ENCODE measurements at regions not wholly inside any gene's neighbourhood (a gene's known extent, or its start where the extent isn't known, plus 50 kb on each side); places are given as distances from the start of the nearest gene placed in this dataset.

- Histone ChIP-seq H3K9me3 (replicated peaks in 1 of 2; ENCODE audit: control insufficient read depth in 1 of 2, insufficient read depth in 1 of 2, low read length in 2 of 2) (no peaks in the 10 kb centered on the region), H3K4me1 (ENCODE audit: control insufficient read depth in 1 of 2, insufficient read depth in 2 of 2, low read length in 2 of 2) (peaks cover 3 to 5% of the 10 kb centered on the region in 2 donors), H3K36me3 (replicated peaks in 1 of 2; ENCODE audit: control insufficient read depth in 1 of 2, insufficient read depth in 2 of 2, low read length in 2 of 2) (no peaks in the 10 kb centered on the region), H3K27ac (ENCODE audit: low read depth in 1 of 2, low read length in 2 of 2) (no peak overlapping the region), H3K4me3 (replicated peaks in 1 of 3; ENCODE audit: low read depth in 2 of 3, low read length in 3 of 3) (no peak overlapping the region), H3K4me2 (replicated peaks; ENCODE audit: extremely low read depth, low read length, poor library complexity, severe bottlenecking) (no peak overlapping the region), H2AFZ (ENCODE audit: insufficient read depth, low read depth, low read length, poor library complexity, severe bottlenecking) (no peak overlapping the region), H3K27me3 (ENCODE audit: control insufficient read depth in 2 of 2, insufficient read depth in 2 of 2, low read length in 2 of 2) (peaks cover 0 to 4% of the 10 kb centered on the region in 2 donors), H3K79me2 (ENCODE audit: insufficient read depth, low read length) (no peaks in the 10 kb centered on the region), H3K9ac (ENCODE audit: insufficient read depth, low read length, poor library complexity, severe bottlenecking) (no peak overlapping the region), H4K20me1 (ENCODE audit: insufficient read depth, low read length) (no peaks in the 10 kb centered on the region)
- no peak for DNase-seq
- intact Hi-C loops (cut with micrococcal nuclease): no loop called here
- no peak for TF ChIP-seq CTCF (IDR thresholded peaks at IDR 0.05)
- Mint-ChIP-seq H3K9me3 (no peaks in the 10 kb centered on the region), H3K36me3 (no peaks in the 10 kb centered on the region), H3K4me1 (peaks cover 14% of the 10 kb centered on the region), H3K4me3 (no peak overlapping the region), H3K27ac (no peak overlapping the region), H3K27me3 (ENCODE audit: low read depth in 3 of 3) (peaks cover 1 to 5% (median 4%) of the 10 kb centered on the region in 3 donors)
- 96% methylated on average over 4 of the region's 6 CpGs for WGBS (ENCODE audit: insufficient coverage)
These were observed 242.9 kb downstream of the FOXA2 start for GRCh38 chr20:22341508-22341907.

- WGBS (ENCODE audit: insufficient coverage): 12% methylated on average over 5 of the region's 5 CpGs
- Histone ChIP-seq H3K27ac (ENCODE audit: low read depth in 1 of 2, low read length in 2 of 2) (no peak overlapping the region), H3K27me3 (ENCODE audit: control insufficient read depth in 2 of 2, insufficient read depth in 2 of 2, low read length in 2 of 2) (peaks cover 0 to 4% of the 10 kb centered on the region in 2 donors), H4K20me1 (ENCODE audit: insufficient read depth, low read length) (no peaks in the 10 kb centered on the region), H3K4me3 (replicated peaks in 1 of 3; ENCODE audit: low read depth in 2 of 3, low read length in 3 of 3) (no peak overlapping the region), H3K4me2 (replicated peaks; ENCODE audit: extremely low read depth, low read length, poor library complexity, severe bottlenecking) (no peak overlapping the region), H3K9me3 (replicated peaks in 1 of 2; ENCODE audit: control insufficient read depth in 1 of 2, insufficient read depth in 1 of 2, low read length in 2 of 2) (no peaks in the 10 kb centered on the region), H2AFZ (ENCODE audit: insufficient read depth, low read depth, low read length, poor library complexity, severe bottlenecking) (peak overlapping the region; percentile 27), H3K79me2 (ENCODE audit: insufficient read depth, low read length) (no peaks in the 10 kb centered on the region), H3K4me1 (ENCODE audit: control insufficient read depth in 1 of 2, insufficient read depth in 2 of 2, low read length in 2 of 2) (peaks cover 0 to 4% of the 10 kb centered on the region in 2 donors), H3K9ac (ENCODE audit: insufficient read depth, low read length, poor library complexity, severe bottlenecking) (no peak overlapping the region), H3K36me3 (replicated peaks in 1 of 2; ENCODE audit: control insufficient read depth in 1 of 2, insufficient read depth in 2 of 2, low read length in 2 of 2) (no peaks in the 10 kb centered on the region)
- Mint-ChIP-seq H3K4me1 (peaks cover 11% of the 10 kb centered on the region), H3K27ac (no peak overlapping the region), H3K4me3 (no peak overlapping the region), H3K36me3 (no peaks in the 10 kb centered on the region), H3K9me3 (no peaks in the 10 kb centered on the region), H3K27me3 (ENCODE audit: low read depth in 3 of 3) (peaks cover 1 to 5% (median 5%) of the 10 kb centered on the region in 3 donors)
- no peak for DNase-seq
- intact Hi-C loops (cut with micrococcal nuclease): loop anchor here in 1 of 2 donors (2.0 to 5.0 kb wide), 3 partner anchors 247 to 1002 kb away; no protein-coding TSS in a partner anchor
- no peak for TF ChIP-seq CTCF (IDR thresholded peaks at IDR 0.05)
These were observed 244.4 kb downstream of the FOXA2 start for GRCh38 chr20:22339946-22340345.

All from CD14-positive monocyte (primary cell).